NCI-H82 treated with DMSO at 0.1 percent for 48 hours (cell line): ENCODE measurements at regions not wholly inside any gene's neighbourhood (a gene's known extent, or its start where the extent isn't known, plus 50 kb on each side); places are given as distances from the start of the nearest gene placed in this dataset.
"Not testable (repeated sequence)": the region's sequence is repeated elsewhere in the genome, so short reads cannot be mapped to it uniquely, and the experiment has no call there.

Source experiments
- DNase-seq: peaks from one replicate; lab custom pipeline; 2025; ENCODE audit not compliant: unreplicated experiment; lab: John Stamatoyannopoulos, UW

DNA sequence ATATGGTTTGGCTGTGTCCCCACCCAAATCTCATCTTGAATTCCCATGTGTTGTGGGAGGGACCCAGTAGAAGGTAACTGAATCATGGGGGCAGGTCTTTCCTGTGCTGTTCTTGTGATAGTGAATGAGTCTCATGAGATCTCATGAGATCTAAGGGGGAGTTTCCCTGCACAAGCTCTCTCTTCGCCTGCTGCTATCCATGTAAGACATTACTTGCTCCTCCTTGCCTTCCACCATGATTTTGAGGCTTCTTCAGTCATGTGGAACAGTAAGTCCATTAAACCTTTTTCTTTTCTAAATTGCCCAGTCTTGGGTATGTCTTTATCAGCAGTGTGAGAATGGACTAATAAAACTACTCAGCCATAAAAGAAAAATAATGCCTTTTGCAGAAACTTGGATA is 80.8 kb upstream of the SERPINE2 start:
- not testable (repeated sequence) for DNase-seq

DNA sequence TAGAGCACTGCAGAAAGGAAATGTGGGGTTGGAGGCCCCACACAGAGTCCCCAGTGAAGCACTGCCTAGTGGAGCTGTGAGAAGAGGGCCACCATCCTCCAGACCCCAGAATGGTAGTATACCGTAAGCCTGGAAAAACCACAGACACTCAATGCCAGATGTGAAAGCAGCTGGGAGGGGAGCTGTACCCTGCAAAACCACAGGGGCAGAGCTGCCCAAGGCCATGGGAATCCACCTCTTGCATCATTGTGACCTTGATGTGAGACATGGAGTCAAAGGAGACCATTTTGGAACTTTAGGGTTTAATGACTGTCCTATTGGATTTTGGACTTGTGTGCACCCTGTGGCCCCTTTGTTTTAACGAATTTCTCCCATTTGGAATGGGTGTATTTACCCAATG is 75.3 kb upstream of the SERPINE2 start:
- no peak for DNase-seq

DNA sequence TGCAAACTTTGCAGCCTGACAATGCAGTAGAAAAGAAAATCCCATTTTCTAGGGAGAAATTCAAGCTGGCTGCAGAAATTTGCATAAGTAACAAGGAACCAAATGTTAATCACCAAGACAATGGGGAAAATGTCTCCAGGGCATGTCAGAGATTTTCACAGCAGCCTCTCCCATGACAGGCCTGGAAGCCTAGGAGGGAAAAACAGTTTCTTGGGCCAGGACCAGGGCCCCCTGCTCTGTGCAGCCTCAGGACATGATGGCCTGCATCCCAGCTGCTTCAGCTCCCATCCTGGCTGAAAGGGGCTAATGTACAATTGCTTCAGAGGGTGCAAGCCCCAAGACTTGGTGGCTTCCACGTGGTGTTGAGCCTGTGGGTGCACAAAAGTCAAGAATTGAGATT is 74.8 kb upstream of the SERPINE2 start:
- not testable (repeated sequence) for DNase-seq

DNA sequence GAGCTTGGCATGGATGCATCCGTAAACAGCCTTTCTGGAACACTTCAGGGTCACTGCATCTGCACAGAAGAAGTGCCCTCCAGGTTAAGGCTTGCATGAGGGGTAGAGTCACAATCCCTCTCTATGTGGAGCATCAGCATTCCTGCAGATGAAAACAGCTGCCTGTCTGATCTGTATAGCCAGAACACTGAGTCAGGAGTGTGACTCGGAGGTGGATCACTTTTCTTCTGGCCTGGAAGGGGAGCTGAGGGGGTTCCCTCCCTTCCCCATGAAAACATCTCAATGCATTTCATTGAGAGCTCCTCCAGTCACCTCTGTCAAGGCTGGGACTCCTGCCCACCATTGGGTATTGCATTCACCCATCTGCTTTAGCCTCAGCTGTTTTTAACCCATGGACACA is 72.5 kb upstream of the SERPINE2 start:
- no peak for DNase-seq

DNA sequence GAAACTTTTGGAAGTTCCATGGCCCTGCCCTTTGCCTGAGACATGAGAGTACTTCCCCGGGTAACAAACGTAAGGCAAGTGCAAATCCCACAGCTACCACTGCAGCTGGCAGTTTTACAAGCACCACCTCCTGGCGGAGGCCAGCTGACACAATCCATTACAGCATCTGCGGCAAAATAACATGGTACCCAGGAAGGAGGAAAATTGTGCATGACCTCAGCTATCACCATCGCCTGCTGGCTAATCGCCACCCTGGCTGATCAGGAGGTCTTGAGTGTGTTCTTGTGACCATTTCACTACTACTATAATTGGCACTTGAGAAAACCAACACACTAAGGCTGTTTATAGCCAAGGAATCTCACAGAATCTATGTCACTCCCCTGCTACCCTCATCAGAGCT is 71.7 kb upstream of the SERPINE2 start:
- no peak for DNase-seq

DNA sequence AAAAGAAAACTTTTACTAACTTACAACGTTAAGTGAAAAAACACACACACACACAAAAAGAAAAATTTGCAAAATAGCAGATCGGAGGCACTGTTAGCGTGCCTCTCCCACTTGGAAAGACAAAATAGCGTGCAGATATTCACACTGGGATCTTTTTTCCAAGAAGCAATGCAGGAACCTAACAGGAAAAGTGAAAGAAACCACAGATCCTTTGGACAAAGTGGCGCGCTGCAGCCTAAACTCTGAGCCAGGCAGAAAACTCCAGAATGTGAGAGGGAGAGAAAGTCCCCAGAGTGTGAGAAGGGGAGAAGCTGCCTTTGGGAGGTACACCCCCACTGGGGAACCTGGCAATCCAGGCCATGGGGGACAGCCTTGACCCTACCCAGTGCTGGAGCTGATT is 70.7 kb upstream of the SERPINE2 start:
- DNase-seq: no peak

DNA sequence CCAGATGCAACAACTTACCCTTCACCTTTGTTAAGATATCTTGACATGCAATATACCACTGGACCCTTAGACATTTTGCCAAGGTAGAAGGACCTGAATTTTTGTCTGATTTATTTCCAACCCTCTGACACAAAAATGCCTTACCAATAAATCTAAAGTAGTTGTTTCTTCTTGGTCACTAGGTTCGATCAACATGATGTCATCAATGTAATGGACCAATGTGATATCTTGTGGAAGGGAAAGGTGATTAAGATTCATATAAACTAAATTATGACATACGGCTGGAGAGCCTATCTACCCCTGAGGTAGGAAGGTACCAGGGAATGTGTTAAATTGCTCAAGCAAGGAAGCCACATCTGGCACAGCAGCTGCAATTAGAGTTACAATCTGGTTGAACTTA is 67.7 kb upstream of the SERPINE2 start:
- DNase-seq: no peak

DNA sequence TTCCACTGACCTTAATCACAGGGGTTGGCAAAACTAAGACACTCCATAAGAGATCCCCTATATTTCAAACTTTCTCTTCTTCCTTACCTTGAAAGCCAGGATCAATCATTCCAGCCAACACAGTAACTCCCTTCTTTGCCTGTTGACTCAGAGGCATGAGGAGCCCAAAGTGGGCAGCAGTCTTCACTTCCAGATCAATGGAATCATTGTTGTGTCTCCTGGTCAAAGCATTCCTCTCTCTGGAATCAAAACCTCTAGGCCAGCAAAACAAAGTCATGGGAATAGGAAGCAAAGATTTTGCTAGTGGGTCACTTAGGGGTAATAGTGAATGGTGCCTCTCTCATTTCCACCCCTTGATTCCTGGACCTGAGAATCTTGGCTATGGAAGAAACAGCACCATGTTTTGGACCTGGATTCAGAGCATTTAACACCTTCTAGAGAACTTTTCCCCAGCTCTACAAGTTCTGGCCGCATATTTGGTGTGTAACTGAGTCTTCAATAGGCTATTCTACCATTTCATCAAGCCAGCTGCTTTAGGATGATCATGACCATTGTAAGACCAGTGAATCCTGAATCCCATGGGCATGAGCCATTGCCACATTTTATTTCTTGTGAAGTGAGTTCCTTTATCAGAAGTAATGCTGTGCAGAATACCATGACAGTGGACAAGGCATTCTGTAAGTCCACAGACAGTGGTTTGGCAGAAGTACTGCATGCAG is 65.7 kb upstream of the SERPINE2 start:
- no peak for DNase-seq

DNA sequence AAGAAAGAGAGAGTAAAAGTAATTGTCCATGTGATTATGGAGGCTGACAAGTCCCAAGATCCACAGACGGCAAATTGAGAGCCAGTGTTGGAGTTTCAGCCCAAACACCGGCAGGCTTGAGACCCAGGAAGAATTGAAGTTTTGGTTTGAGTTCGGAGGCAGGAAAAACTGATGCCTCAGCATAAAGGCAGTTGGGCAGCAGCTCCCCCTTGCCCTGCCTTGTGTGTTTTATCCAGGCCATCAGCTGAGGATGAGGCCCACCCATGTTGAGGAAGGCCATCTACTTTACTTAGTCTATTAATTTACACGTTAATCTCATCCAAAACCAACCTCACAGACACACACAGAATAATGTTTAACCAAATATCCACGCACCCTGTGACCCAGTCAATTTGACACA is 64.6 kb upstream of the SERPINE2 start:
- no peak for DNase-seq

DNA sequence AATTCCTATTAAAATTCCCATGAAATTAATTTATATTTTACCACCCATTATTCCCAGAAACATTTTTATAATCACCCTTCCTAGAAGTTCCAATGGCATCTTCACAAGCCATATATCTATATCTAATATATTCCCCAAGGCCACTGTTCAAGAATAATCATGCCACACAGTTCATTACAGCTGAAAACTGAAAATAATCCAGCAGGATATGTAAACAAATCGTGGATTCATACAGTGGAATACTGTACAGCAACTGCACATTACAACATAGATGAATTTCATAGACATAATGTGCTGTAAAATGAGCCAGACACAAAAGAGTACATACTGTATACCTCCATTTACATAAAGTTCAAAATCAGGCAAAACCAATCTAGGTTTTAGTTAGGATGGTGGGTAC is 63.9 kb upstream of the SERPINE2 start:
- no peak for DNase-seq

DNA sequence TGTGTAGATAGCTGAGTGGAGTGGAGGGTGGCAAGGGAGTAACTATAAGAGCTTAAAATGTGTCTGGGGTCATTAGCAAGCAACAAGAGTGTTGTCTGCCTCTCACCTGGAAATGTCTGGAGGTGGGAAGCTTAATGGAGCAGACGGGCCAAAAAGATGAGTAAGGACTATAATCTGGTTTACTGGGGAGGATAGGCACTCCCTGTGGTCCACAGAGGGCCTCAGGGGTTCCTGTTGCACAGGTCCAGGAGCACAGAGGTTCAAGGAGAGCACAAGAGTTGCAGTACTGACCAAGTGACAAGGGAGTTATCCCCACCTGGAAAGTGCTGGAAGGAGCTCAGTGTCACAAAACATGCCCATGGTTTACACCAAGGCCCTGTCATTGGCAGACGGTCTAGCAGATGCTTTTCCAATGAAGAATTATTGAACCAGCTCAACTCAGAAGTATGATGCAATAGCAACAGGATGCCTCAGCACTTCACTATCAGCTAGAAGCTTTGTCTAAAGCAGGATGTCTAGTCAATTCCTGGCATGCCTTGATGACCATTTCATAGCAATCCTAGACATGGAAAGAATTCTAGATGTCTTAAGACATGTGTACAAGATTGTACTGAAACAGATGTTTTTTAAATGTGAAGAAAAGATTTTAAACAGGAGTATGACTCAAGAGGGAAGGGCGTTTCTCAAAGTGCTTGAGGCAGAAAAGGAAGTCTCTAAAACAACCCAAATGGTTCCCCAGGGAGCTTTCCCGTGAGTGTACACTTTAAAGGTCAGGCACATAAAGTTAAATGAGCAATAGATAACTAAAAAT is 62.9 kb upstream of the SERPINE2 start:
- peak; percentile 39 for DNase-seq

DNA sequence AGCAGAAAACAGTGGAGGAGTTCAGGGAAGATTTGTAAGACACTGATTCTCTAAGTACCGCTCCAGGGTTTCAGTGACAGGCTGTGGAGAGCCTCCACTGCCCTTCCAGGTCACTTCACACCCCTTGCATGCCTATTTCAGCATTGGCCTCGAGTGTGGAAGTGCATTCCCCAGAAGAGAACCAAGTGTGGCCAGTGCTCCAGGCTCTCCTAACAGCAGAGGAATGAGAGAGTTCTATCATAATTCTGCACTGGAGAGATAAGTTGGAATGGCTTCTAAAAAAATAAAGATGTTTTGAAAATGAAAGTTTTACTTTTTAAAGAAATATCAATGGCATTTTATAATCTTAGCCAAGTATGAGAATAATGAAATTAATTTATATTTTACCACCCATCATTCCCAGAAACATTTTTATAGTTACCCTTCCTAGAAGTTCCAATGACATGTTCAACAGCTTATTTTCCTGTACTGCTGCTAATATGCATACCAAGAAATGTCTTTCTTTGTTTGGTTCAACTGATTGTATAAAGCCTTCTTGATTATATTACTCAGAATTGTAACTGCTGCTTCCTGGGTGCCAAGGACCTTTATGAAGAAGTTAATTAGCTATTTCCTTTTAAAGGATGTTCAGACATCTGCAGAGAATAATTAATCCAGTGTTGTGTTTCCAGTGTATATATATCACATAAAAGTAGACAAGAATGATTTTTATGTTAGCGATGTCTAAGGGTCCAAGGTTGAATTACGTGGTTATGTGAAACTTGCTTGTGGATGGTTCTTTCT is 61.0 kb upstream of the SERPINE2 start:
- DNase-seq: no peak

DNA sequence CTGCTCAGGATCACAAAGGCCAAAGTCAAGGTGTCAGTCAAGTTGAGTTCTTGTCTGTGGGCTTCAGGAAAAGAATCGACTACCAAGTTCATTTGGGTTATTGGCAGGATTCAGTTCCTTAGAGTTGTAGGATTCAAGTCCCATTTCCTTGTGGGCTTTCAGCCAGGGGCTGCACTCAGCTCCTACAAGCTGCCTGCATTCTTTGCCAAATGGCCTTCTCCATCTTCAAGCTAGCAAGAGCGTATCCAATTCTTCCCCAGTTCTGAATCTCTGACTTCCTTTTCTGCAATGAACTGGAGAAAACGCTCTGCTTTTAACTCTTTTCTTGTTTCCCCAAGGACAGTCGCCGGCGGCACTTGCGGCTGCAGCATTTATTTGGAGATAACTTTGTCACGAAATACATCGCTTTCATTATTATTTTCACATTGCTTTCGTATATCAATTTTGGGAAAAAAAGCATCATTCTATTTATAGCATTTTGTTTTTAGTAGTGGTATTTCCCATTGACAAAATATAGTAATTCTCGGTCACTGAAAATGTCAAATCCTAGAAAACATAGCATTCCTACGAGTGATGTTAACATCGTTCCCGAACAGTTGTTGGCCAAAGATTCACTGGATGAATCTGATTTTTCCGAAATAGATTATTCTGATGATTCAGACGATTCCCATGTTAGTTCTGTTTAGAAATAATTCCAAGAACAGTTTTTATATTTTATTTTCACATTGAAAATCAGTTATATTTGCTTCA is 59.6 kb upstream of the SERPINE2 start:
- DNase-seq: no peak

DNA sequence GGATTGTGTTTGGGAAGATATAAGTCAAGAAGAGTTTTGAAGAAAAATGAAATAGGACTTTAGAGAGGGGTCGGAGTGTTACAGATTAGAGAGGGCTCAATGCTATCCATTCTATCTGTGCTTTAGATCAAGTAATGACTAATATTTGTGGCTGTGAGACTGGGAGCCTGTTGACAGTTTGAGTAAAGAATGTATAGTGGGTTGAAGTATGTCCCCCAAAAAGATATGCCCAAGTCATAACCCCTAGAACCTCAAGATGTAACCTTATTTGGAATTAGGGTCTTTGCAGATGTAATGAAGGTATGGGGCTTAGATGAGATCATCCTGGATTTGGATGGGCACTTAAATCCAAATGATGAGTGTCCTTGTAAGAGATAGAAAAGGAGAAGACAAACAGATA is 55.3 kb upstream of the SERPINE2 start:
- no peak for DNase-seq

DNA sequence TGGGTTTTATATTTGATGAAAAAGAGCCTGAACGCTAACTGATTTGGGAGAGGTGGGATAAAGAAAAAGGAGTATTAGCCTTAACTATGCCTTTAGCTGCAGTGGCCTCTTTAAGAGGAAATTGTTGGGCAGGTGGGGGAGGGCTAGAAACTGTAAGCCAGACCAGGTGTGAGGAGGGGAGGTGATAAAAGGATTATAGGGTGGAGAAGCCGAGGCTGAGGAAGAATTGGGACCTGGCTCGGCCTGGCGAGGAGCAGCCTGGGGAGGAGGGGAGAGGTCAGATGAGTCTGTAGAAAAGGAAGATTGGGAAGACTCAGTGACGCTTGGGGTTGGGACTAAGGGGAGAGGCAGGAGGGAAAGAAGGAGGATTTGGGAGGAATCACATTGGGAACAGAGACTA is 52.6 kb upstream of the SERPINE2 start:
- not testable (repeated sequence) for DNase-seq

DNA sequence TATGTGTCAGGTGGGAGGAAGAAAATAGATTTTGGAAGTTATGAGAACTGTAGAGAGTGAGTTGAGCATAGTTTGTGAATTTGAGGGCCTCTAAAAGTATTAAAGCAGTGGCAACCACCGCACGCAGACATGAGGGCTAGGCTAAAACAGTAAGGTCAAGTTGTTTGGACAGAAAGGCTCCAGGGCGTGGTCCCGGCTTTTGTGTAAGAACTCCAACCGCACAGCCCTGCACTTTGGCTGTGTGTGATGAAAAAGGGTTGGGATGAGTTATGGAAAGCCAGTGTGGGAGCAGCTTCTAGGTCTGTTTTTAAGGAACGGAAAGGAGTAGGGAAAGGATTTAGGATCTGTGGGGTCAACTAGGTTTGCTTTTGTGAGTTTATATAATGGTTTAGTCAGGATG is 50.5 kb upstream of the SERPINE2 start:
- DNase-seq: not testable (repeated sequence)
